ENCODE measurements at regions not wholly inside any gene's neighbourhood (a gene's known extent, or its start where the extent isn't known, plus 50 kb on each side); places are given as distances from the start of the nearest gene placed in this dataset.

DNA sequence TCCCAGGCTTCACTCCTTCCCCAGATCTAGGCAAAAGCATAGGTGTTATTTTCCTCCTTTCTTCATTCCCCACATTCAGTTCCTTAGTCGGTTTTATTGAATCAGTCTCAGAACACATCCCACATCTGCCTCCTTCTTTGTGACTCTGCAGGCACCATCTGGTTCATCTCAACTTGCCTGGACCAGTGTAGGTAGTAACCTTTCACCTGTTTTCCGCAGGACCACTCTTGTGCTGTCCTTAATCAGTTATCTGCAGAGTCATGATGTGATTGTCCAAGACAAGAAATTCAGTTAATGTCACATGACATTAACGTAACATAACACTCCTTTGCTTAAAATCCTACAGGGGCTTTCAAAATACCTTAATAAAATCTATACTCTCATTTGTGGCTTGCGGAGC lies 174.6 kb downstream of the CHRM3 start:
- intact Hi-C loops (cut with micrococcal nuclease): no loop called here

More for the DNA sequence above, 174.6 kb downstream of the CHRM3 start:
- Histone ChIP-seq H3K56ac (ENCODE audit: extremely low read depth, insufficient read depth, low read length) (no peak overlapping the region), H2BK15ac (ENCODE audit: low read depth, low read length) (no peak overlapping the region), H2AFZ (replicated peaks; ENCODE audit: low read length, poor library complexity) (no peak overlapping the region), H3K9me1 (ENCODE audit: insufficient read depth, low read length) (no peaks in the 10 kb centered on the region), H4K5ac (ENCODE audit: low read depth, low read length) (no peak overlapping the region), H2BK5ac (ENCODE audit: low read depth, low read length, poor library complexity, severe bottlenecking) (no peak overlapping the region), H3K4me2 (ENCODE audit: low read depth, low read length) (no peak overlapping the region), H4K20me1 (ENCODE audit: insufficient read depth, low read length) (no peaks in the 10 kb centered on the region), H3K36me3 (ENCODE audit: control insufficient read depth, insufficient read depth, low read length) (no peaks in the 10 kb centered on the region), H3K23ac (ENCODE audit: low read depth, low read length) (no peak overlapping the region), H3K4ac (ENCODE audit: low read depth, low read length) (no peak overlapping the region), H3K18ac (ENCODE audit: low read depth, low read length) (no peak overlapping the region), H2AK5ac (ENCODE audit: low read depth, low read length) (no peak overlapping the region), H3K27me3 (ENCODE audit: control insufficient read depth, insufficient read depth, low read length) (no peaks in the 10 kb centered on the region), H3K79me1 (ENCODE audit: low read depth in 1 of 2, low read length in 2 of 2) (no peaks in the 10 kb centered on the region), H2BK20ac (ENCODE audit: low read depth, low read length) (no peak overlapping the region), H3K27ac (ENCODE audit: insufficient read depth, low read length) (no peak overlapping the region), H4K8ac (ENCODE audit: low read depth in 2 of 2, low read length in 2 of 2) (no peak overlapping the region), H3K4me3 (ENCODE audit: insufficient read depth, low read depth, low read length) (no peak overlapping the region), H2AK9ac (replicated peaks; ENCODE audit: low read depth, low read length, poor library complexity) (no peak overlapping the region), H3K14ac (replicated peaks; ENCODE audit: low read depth, low read length) (no peak overlapping the region), H3K9ac (ENCODE audit: low read depth, low read length) (no peak overlapping the region), H2BK120ac (ENCODE audit: low read depth, low read length) (no peak overlapping the region), H3K9me3 (ENCODE audit: control insufficient read depth, insufficient read depth, low read length) (peaks cover 7% of the 10 kb centered on the region), H3K4me1 (ENCODE audit: control insufficient read depth, insufficient read depth, low read length) (no peaks in the 10 kb centered on the region), H4K91ac (ENCODE audit: insufficient read depth, low read depth, low read length) (no peak overlapping the region)
- ATAC-seq (ENCODE audit: low read depth): no peak
- dilution Hi-C loops (cut with HindIII; ENCODE audit: low sequenced_read_pairs, unreplicated experiment): no loop called here
- ChIA-PET POLR2A (ENCODE audit: unreplicated experiment) (no interaction called here), CTCF (no interaction called here)
- in situ Hi-C loops (cut with MboI; ENCODE audit: low sequenced_read_pairs): no loop called here
- no TSS peak for BruUV-seq (replicated peaks)
- TF ChIP-seq CHD1 (IDR thresholded peaks at IDR 0.05; ENCODE audit: low read depth, low read length) (no peak), CEBPB (IDR thresholded peaks at IDR 0.05; ENCODE audit: low read depth, low read length) (no peak), MAFK (IDR thresholded peaks at IDR 0.05; ENCODE audit: low read depth, low read length) (no peak), BHLHE40 (IDR thresholded peaks at IDR 0.05; ENCODE audit: low read depth, low read length) (no peak), MAZ (IDR thresholded peaks at IDR 0.05; ENCODE audit: borderline replicate concordance, low read depth, low read length) (no peak), FOS (IDR thresholded peaks at IDR 0.05; ENCODE audit: low read depth, low read length) (no peak), POLR2A (IDR thresholded peaks at IDR 0.05; ENCODE audit: low read depth, low read length) (no peak)
- TF ChIP-seq, protein P1, sequence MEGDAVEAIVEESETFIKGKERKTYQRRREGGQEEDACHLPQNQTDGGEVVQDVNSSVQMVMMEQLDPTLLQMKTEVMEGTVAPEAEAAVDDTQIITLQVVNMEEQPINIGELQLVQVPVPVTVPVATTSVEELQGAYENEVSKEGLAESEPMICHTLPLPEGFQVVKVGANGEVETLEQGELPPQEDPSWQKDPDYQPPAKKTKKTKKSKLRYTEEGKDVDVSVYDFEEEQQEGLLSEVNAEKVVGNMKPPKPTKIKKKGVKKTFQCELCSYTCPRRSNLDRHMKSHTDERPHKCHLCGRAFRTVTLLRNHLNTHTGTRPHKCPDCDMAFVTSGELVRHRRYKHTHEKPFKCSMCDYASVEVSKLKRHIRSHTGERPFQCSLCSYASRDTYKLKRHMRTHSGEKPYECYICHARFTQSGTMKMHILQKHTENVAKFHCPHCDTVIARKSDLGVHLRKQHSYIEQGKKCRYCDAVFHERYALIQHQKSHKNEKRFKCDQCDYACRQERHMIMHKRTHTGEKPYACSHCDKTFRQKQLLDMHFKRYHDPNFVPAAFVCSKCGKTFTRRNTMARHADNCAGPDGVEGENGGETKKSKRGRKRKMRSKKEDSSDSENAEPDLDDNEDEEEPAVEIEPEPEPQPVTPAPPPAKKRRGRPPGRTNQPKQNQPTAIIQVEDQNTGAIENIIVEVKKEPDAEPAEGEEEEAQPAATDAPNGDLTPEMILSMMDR (conservative IDR thresholded peaks at IDR 0.05; ENCODE audit: low read depth, low read length): no peak
- TF ChIP-seq, protein P2, sequence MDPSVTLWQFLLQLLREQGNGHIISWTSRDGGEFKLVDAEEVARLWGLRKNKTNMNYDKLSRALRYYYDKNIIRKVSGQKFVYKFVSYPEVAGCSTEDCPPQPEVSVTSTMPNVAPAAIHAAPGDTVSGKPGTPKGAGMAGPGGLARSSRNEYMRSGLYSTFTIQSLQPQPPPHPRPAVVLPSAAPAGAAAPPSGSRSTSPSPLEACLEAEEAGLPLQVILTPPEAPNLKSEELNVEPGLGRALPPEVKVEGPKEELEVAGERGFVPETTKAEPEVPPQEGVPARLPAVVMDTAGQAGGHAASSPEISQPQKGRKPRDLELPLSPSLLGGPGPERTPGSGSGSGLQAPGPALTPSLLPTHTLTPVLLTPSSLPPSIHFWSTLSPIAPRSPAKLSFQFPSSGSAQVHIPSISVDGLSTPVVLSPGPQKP (IDR thresholded peaks at IDR 0.05; ENCODE audit: borderline replicate concordance, low read depth, low read length): no peak
- no peak for DNase-seq
- 67% methylated on average over 1 of the region's 4 CpGs; no CpG with 5 or more reads in 1 of the 2 experiments for whole genome bisulfite sequencing, 2 experiments (ENCODE audit: extremely low coverage in 2 of 2, insufficient read length in 1 of 2)

Measured in IMR-90 (cell line).